GM12878 (cell line): ENCODE measurements at regions not wholly inside any gene's neighbourhood (a gene's known extent, or its start where the extent isn't known, plus 50 kb on each side); places are given as distances from the start of the nearest gene placed in this dataset.

ENCODE experiments used
- ASH2L ChIP-seq: fragments of 300-600, 200-600 bp; sonication (generic); IDR thresholded peaks from 2 replicates; pipeline ENCODE4 v1.6.1; 2017; ENCODE audit warnings: low read depth, mild to moderate bottlenecking, borderline replicate concordance
- CHD2 ChIP-seq: IDR thresholded peaks from 2 replicates; pipeline ENCODE4 v1.6.1; 2011; ENCODE audit warnings: low read depth, low read length, improper control_type of control experiment, borderline replicate concordance
- CTCF ChIP-seq, 3 experiments: IDR thresholded peaks in 2 of 3; conservative IDR thresholded peaks in 1 of 3; 2 replicates each; pipeline ENCODE4 v1.5.1; 2011; ENCODE audit warnings: low read depth in 3 of 3, low read length in 3 of 3, mild to moderate bottlenecking in 3 of 3, control low read depth in 2 of 3, moderate library complexity in 2 of 3, inconsistent platforms in 1 of 3, mixed read lengths in 1 of 3; ENCODE audit not compliant: control insufficient read depth in 2 of 3, insufficient read depth in 1 of 3; ENCODE audit errors: extremely low read depth in 1 of 3
- EP300 ChIP-seq, 2 experiments: fragments of 150-350 bp in 1 of 2; IDR thresholded peaks; 2 replicates each; pipeline ENCODE4 v1.6.1; 2011 to 2012; ENCODE audit warnings: low read depth in 2 of 2, low read length in 2 of 2, borderline replicate concordance in 1 of 2, improper control_type of control experiment in 1 of 2, inconsistent platforms in 1 of 2; ENCODE audit not compliant: control insufficient read depth in 1 of 2
- EZH2 ChIP-seq: IDR thresholded peaks from 2 replicates; pipeline ENCODE4 v1.6.1; 2012; ENCODE audit warnings: low read depth, mild to moderate bottlenecking, control low read depth, inconsistent platforms, low read length, borderline replicate concordance; ENCODE audit not compliant: control insufficient read depth
- HCFC1 ChIP-seq: fragments of 150-350 bp; IDR thresholded peaks from 2 replicates; pipeline ENCODE4 v1.6.1; 2014; ENCODE audit warnings: low read length
- MTA2 ChIP-seq: fragments of 450-650 bp; IDR thresholded peaks from 2 replicates; pipeline ENCODE4 v1.6.1; 2016; ENCODE audit warnings: low read depth, mild to moderate bottlenecking, moderate library complexity
- NFYA ChIP-seq: IDR thresholded peaks from 2 replicates; pipeline ENCODE4 v1.6.1; 2011; ENCODE audit warnings: low read depth, mild to moderate bottlenecking, low read length, improper control_type of control experiment, borderline replicate concordance
- RAD21 ChIP-seq: IDR thresholded peaks from 2 replicates; pipeline ENCODE4 v1.6.1; 2011; ENCODE audit warnings: mild to moderate bottlenecking, low read depth, low read length, moderate library complexity; ENCODE audit not compliant: insufficient read depth
- SMAD5 ChIP-seq: IDR thresholded peaks from 2 replicates; pipeline ENCODE4 v1.6.1; 2016; ENCODE audit warnings: antibody characterized with exemption, low read depth
- SP1 ChIP-seq: IDR thresholded peaks from one replicate; pipeline ENCODE4 v1.6.1; 2011; ENCODE audit warnings: low read depth, low read length
- TAF1 ChIP-seq: IDR thresholded peaks from 2 replicates; pipeline ENCODE4 v1.6.1; 2011; ENCODE audit warnings: mild to moderate bottlenecking, low read depth, low read length, borderline replicate concordance
- TCF3 ChIP-seq: IDR thresholded peaks from 2 replicates; pipeline ENCODE4 v1.6.1; 2012; ENCODE audit warnings: low read depth, mild to moderate bottlenecking, low read length, borderline replicate concordance; ENCODE audit not compliant: insufficient read depth

- TF ChIP-seq CHD2 (no peak), SMAD5 (no peak), EP300 (IDR thresholded peaks at IDR 0.05; ENCODE audit: borderline replicate concordance in 1 of 2, control insufficient read depth in 1 of 2, low read depth in 2 of 2, low read length in 2 of 2) (no peak), ASH2L (no peak), TAF1 (no peak), NFYA (no peak), CTCF (IDR thresholded peaks at IDR 0.05 in 2 of 3, conservative IDR thresholded peaks at IDR 0.05 in 1 of 3; ENCODE audit: control insufficient read depth in 2 of 3, extremely low read depth in 1 of 3, insufficient read depth in 1 of 3, low read depth in 3 of 3, low read length in 3 of 3) (no peak), MTA2 (no peak), HCFC1 (no peak), SP1 (no peak), RAD21 (no peak), TCF3 (no peak), EZH2 (no peak)
Observed at GRCh38 chr20:22055981-22056380, 350.5 kb downstream of the PAX1 start.
